Neural progenitor cell (in vitro differentiated cells): ENCODE measurements at regions not wholly inside any gene's neighbourhood (a gene's known extent, or its start where the extent isn't known, plus 50 kb on each side); places are given as distances from the start of the nearest gene placed in this dataset.

ENCODE experiments used
- DNase-seq: peaks from one replicate; pipeline ENCODE4 v3.0.0-alpha.2; 2016; ENCODE audit warnings: low spot score
- H2AFZ ChIP-seq: fragments of 200-600 bp; sonication (generic); replicated peaks from 2 replicates; pipeline ENCODE4 v1.6.1; 2016; ENCODE audit warnings: antibody characterized with exemption
- H3F3A ChIP-seq: fragments of 200-600 bp; sonication (generic); 2 replicates; pipeline ENCODE4 v1.6.1; 2016; ENCODE audit warnings: antibody characterized with exemption, low read depth
- H3K27ac ChIP-seq: fragments of 200-600 bp; sonication (generic); 2 replicates; pipeline ENCODE4 v1.5.1; 2016; ENCODE audit warnings: mild to moderate bottlenecking
- H3K27me3 ChIP-seq: fragments of 200-600 bp; sonication (generic); 2 replicates; pipeline ENCODE4 v1.6.1; 2016; ENCODE audit warnings: mild to moderate bottlenecking, moderate library complexity
- H3K36me3 ChIP-seq: fragments of 200-600 bp; sonication (generic); 2 replicates; pipeline ENCODE4 v1.5.1; 2016
- H3K4me1 ChIP-seq: fragments of 200-600 bp; sonication (generic); 2 replicates; pipeline ENCODE4 v1.6.1; 2016; ENCODE audit warnings: mixed run types
- H3K4me2 ChIP-seq: fragments of 200-600 bp; sonication (generic); 2 replicates; pipeline ENCODE4 v1.6.1; 2016
- H3K4me3 ChIP-seq: fragments of 200-600 bp; sonication (generic); 2 replicates; pipeline ENCODE4 v1.5.1; 2016
- H3K79me2 ChIP-seq: fragments of 200-600 bp; sonication (generic); 2 replicates; pipeline ENCODE4 v1.6.1; 2016; ENCODE audit warnings: low read depth
- H3K9ac ChIP-seq: fragments of 200-600 bp; sonication (generic); 2 replicates; pipeline ENCODE4 v1.6.1; 2016
- H3K9me3 ChIP-seq: fragments of 200-600 bp; sonication (generic); 2 replicates; pipeline ENCODE4 v1.5.1; 2016; ENCODE audit warnings: low read depth
- H4K20me1 ChIP-seq: fragments of 200-600 bp; sonication (generic); 2 replicates; pipeline ENCODE4 v1.6.1; 2016; ENCODE audit warnings: low read depth
- H3K27ac Mint-ChIP-seq: 3 replicates; pipeline ENCODE4 v1.8.0; 2021; ENCODE audit warnings: mixed read lengths
- H3K27me3 Mint-ChIP-seq: 2 replicates; pipeline ENCODE4 v1.8.0; 2022; ENCODE audit warnings: low read depth, mild to moderate bottlenecking, inconsistent platforms, moderate library complexity, mixed read lengths; ENCODE audit not compliant: insufficient read depth
- H3K36me3 Mint-ChIP-seq: 3 replicates; pipeline ENCODE4 v1.8.0; 2021; ENCODE audit warnings: mixed read lengths
- H3K4me1 Mint-ChIP-seq: 3 replicates; pipeline ENCODE4 v1.8.0; 2021; ENCODE audit warnings: mixed read lengths
- H3K4me3 Mint-ChIP-seq: 3 replicates; pipeline ENCODE4 v1.8.0; 2021; ENCODE audit warnings: mild to moderate bottlenecking, moderate library complexity, mixed read lengths
- H3K9me3 Mint-ChIP-seq: 3 replicates; pipeline ENCODE4 v1.8.0; 2020; ENCODE audit warnings: mixed read lengths
- EZH2 ChIP-seq: fragments of 200-600 bp; sonication (generic); IDR thresholded peaks from 2 replicates; pipeline ENCODE4 v1.6.1; 2017; ENCODE audit warnings: antibody characterized with exemption, mild to moderate bottlenecking, moderate library complexity
- EZH2phosphoT487 ChIP-seq: fragments of 200-600 bp; sonication (generic); IDR thresholded peaks from 2 replicates; pipeline ENCODE4 v1.6.1; 2017; ENCODE audit warnings: antibody characterized with exemption
- TF ChIP-seq, protein P1 (sequence below): fragments of 200-600 bp; sonication (generic); IDR thresholded peaks from 2 replicates; pipeline ENCODE4 v1.5.1; 2017; ENCODE audit warnings: antibody characterized with exemption, mild to moderate bottlenecking

DNA sequence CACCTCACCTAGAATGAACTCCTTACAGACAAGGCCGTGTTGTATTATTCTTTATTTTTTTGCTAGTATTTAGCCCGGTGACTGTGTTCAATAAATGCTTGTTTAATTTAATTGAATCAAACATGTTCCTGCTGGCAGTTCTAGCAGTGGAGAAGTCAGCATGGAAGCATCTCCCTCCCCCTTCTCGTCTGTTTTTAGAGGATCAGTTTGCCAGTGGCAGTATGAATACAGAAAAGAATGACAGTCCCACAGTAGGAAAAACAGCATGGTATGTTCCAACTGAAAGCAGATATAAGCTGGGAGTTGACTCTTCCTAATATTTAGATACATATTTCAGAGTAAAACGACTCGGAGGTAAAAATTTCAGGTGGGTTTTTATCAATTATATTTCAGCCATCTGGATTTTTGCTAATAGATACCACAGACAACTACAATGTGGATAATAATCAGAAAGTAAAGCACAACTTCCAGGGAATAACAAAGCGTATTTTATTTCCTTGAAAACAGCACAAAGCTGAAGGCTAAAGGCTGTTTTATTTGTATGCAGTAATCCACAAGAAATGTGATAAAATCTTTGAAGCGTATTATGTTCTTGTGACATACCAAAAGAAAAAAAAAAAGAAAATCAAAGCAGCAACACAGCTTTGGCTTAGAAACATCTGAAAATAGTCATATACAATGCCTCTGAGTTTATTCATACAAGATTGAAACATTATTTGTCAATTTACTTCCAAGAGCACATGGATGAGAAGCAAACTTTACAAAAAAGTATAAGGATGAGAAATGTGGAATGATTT, 244.5 kb upstream of the KCNMB2 start:
- peaks cover 12% of the 10 kb centered on the region for H3K9me3 Mint-ChIP-seq
- H3K27ac ChIP-seq: no peak overlapping the region
- no peaks in the 10 kb centered on the region for H3K79me2 ChIP-seq
- no peaks in the 10 kb centered on the region for H3K9me3 ChIP-seq
- peaks cover 3% of the 10 kb centered on the region for H3K36me3 Mint-ChIP-seq
- DNase-seq: no peak
- H3K4me1 Mint-ChIP-seq: peaks cover 17% of the 10 kb centered on the region
- H4K20me1 ChIP-seq: no peaks in the 10 kb centered on the region
- H3K9ac ChIP-seq: no peak overlapping the region
- H3K27me3 ChIP-seq: no peaks in the 10 kb centered on the region
- H3K4me3 Mint-ChIP-seq: no peak overlapping the region
- H3K4me3 ChIP-seq: no peak overlapping the region
- peak overlapping the region; percentile 35 for H2AFZ ChIP-seq
- no peak overlapping the region for H3K27ac Mint-ChIP-seq
- no peaks in the 10 kb centered on the region for H3K4me1 ChIP-seq
- peaks cover 4% of the 10 kb centered on the region for H3K27me3 Mint-ChIP-seq
- TF ChIP-seq, protein P1, sequence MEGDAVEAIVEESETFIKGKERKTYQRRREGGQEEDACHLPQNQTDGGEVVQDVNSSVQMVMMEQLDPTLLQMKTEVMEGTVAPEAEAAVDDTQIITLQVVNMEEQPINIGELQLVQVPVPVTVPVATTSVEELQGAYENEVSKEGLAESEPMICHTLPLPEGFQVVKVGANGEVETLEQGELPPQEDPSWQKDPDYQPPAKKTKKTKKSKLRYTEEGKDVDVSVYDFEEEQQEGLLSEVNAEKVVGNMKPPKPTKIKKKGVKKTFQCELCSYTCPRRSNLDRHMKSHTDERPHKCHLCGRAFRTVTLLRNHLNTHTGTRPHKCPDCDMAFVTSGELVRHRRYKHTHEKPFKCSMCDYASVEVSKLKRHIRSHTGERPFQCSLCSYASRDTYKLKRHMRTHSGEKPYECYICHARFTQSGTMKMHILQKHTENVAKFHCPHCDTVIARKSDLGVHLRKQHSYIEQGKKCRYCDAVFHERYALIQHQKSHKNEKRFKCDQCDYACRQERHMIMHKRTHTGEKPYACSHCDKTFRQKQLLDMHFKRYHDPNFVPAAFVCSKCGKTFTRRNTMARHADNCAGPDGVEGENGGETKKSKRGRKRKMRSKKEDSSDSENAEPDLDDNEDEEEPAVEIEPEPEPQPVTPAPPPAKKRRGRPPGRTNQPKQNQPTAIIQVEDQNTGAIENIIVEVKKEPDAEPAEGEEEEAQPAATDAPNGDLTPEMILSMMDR: no peak
- TF ChIP-seq EZH2 (no peak), EZH2phosphoT487 (no peak)
- H3K4me2 ChIP-seq: no peak overlapping the region
- H3K36me3 ChIP-seq: no peaks in the 10 kb centered on the region
- H3F3A ChIP-seq: no peaks in the 10 kb centered on the region

DNA sequence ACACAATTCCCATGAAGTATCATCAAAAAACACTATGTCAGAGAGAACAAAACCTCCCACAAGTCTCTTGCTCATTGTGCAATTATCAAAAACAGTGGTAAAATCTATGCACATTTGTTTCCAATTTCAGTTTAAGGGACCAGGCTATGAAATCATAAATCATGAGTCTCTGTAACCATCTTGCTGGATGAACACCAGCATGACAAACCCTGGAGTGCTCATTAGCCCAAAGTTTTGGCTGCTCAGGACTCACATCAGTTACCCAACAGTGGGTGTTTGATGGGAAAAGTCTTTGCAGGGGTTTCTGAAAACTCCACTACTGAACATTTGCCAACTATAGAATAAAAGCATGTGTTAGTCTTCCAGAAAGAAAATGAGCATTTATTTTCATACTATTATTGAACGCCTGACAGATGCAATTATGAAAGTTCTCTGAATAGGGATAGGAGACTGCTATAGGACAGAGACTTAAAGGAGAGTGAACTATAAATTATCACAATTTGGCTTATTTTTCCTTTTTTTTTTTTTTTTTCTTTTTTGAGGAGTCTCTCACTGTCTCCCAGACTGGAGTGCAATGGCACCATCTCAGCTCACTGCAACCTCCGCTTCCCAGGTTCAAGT, 240.8 kb upstream of the KCNMB2 start:
- Mint-ChIP-seq H3K9me3 (no peaks in the 10 kb centered on the region), H3K27ac (no peak overlapping the region), H3K27me3 (peaks cover 2% of the 10 kb centered on the region), H3K4me3 (no peak overlapping the region), H3K4me1 (peaks cover 17% of the 10 kb centered on the region), H3K36me3 (no peaks in the 10 kb centered on the region)
- Histone ChIP-seq H3K79me2 (no peaks in the 10 kb centered on the region), H3K27ac (no peak overlapping the region), H3K9ac (no peak overlapping the region), H3K27me3 (no peaks in the 10 kb centered on the region), H3K36me3 (no peaks in the 10 kb centered on the region), H3K9me3 (no peaks in the 10 kb centered on the region), H2AFZ (no peak overlapping the region), H3F3A (no peaks in the 10 kb centered on the region), H3K4me2 (no peak overlapping the region), H4K20me1 (no peaks in the 10 kb centered on the region), H3K4me1 (no peaks in the 10 kb centered on the region), H3K4me3 (no peak overlapping the region)
- no peak for DNase-seq
- TF ChIP-seq EZH2phosphoT487 (no peak), EZH2 (no peak)
- TF ChIP-seq, protein P1: no peak

DNA sequence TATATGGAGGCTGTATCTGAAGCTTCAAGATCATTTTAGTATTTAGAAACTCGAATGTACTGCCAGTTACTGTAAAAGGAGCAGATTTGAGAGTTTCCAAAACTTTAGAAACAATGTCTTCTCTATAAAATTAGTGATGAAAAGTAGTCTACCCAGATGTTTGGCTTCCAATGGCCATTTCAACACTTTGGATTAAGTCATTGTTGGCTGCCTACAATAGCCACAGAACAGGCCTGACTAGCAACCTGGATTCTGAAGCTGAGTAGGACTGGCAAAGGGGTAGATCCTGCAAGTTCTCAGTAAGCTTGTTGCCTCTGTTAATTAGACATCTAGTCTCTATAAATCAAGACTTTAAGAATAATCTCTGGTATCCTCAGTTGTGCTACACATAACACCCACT, 239.0 kb upstream of the KCNMB2 start:
- H3K9me3 Mint-ChIP-seq: no peaks in the 10 kb centered on the region

More for the DNA sequence above, 239.0 kb upstream of the KCNMB2 start:
- Histone ChIP-seq H3K79me2 (no peaks in the 10 kb centered on the region), H3K4me3 (no peak overlapping the region), H3K9ac (no peak overlapping the region), H3K27me3 (no peaks in the 10 kb centered on the region), H3K27ac (no peak overlapping the region), H4K20me1 (no peaks in the 10 kb centered on the region), H3K9me3 (no peaks in the 10 kb centered on the region), H3K4me1 (no peaks in the 10 kb centered on the region), H2AFZ (no peak overlapping the region), H3K36me3 (no peaks in the 10 kb centered on the region), H3F3A (no peaks in the 10 kb centered on the region), H3K4me2 (no peak overlapping the region)
- TF ChIP-seq EZH2phosphoT487: no peak
- no peak for TF ChIP-seq EZH2
- TF ChIP-seq, protein P1: no peak
- peaks cover 4% of the 10 kb centered on the region for H3K4me1 Mint-ChIP-seq
- H3K4me3 Mint-ChIP-seq: no peak overlapping the region
- no peak overlapping the region for H3K27ac Mint-ChIP-seq
- no peaks in the 10 kb centered on the region for H3K36me3 Mint-ChIP-seq
- H3K27me3 Mint-ChIP-seq: no peaks in the 10 kb centered on the region
- no peak for DNase-seq
